Esophagus (tissue), 2 donors: ENCODE measurements at regions not wholly inside any gene's neighbourhood (a gene's known extent, or its start where the extent isn't known, plus 50 kb on each side); places are given as distances from the start of the nearest gene placed in this dataset.

Source experiments
- H3K27ac ChIP-seq, 2 donors: one replicate each; pipeline ENCODE4 v1.5.1; 2013; ENCODE audit warnings: low read depth in 2 of 2, mild to moderate bottlenecking in 2 of 2, inconsistent platforms in 1 of 2, low read length in 1 of 2, moderate library complexity in 1 of 2
- H3K27me3 ChIP-seq, 2 donors: one replicate each; pipeline ENCODE4 v1.6.1; 2013; ENCODE audit warnings: low read length in 2 of 2, control low read depth in 1 of 2, mild to moderate bottlenecking in 1 of 2; ENCODE audit not compliant: insufficient read depth in 2 of 2, control insufficient read depth in 1 of 2
- H3K36me3 ChIP-seq, 2 donors: one replicate each; pipeline ENCODE4 v1.6.1; 2013; ENCODE audit warnings: low read length in 1 of 2; ENCODE audit not compliant: control insufficient read depth in 2 of 2, insufficient read depth in 2 of 2
- H3K4me1 ChIP-seq, 2 donors: one replicate each; pipeline ENCODE4 v1.6.1; 2013; ENCODE audit warnings: low read length in 1 of 2; ENCODE audit not compliant: control insufficient read depth in 2 of 2, insufficient read depth in 2 of 2
- H3K4me3 ChIP-seq, 2 donors: one replicate each; pipeline ENCODE4 v1.5.1; 2013; ENCODE audit warnings: low read length in 2 of 2, mild to moderate bottlenecking in 2 of 2, low read depth in 1 of 2, moderate library complexity in 1 of 2
- H3K9me3 ChIP-seq, 2 donors: one replicate each; pipeline ENCODE4 v1.6.1; 2013; ENCODE audit warnings: mild to moderate bottlenecking in 2 of 2, low read depth in 1 of 2, low read length in 1 of 2, moderate library complexity in 1 of 2; ENCODE audit not compliant: control insufficient read depth in 2 of 2, insufficient read depth in 1 of 2
- WGBS, 2 donors: extraction: QIAGEN DNeasy Blood & Tissue Kit; methylation state at CpG; one replicate each; pipeline ENCODE4 v1.1.7; 2013; 5-methylcytosine and 5-hydroxymethylcytosine counted together
- donor health status: healthy with polysubstance abuse.
- donor health status: Bipolar disorder and iron deficiency.

DNA sequence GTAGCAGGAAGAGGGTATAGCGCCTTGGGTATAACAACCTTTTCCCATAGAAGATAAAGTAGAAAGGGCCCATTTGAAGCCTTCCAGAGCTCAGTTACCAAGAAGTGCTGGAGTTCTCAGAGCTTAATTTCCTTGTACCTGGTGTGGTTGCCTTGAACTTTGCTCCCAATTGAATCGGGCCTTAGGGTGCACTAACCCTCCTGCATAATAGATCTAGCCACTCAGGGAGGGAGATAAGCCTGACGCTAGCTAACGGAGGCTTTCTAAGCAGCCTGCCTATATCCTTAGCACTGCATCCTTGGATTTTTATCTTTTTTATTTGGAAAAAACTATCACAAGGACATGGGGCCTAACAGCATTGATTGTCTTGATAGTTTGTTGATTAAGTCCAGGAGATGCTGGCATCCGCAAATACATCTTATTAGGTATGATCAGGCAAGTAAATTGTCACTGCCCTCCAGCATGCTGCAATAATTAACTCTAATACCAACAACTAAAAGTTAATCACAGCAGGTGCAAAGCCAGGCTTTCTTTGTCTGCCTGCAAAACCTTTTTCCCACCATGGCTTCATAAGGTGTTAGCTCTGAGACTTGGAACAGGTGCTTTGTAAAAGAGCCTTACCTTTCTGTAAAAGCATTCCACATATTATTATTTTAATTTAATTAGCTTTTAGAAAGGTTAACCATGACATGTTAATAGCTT is 199.4 kb downstream of the SREK1 start:
- no peaks in the 10 kb centered on the region for H3K9me3 ChIP-seq
- H3K27me3 ChIP-seq = peaks cover 0 to 2% of the 10 kb centered on the region in 2 donors
- no peaks in the 10 kb centered on the region for H3K4me1 ChIP-seq
- 73 to 86% methylated on average over 5 of the region's 5 CpGs for WGBS, 2 donors
- no peak overlapping the region for H3K4me3 ChIP-seq
- H3K27ac ChIP-seq = no peak overlapping the region
- H3K36me3 ChIP-seq = no peaks in the 10 kb centered on the region

DNA sequence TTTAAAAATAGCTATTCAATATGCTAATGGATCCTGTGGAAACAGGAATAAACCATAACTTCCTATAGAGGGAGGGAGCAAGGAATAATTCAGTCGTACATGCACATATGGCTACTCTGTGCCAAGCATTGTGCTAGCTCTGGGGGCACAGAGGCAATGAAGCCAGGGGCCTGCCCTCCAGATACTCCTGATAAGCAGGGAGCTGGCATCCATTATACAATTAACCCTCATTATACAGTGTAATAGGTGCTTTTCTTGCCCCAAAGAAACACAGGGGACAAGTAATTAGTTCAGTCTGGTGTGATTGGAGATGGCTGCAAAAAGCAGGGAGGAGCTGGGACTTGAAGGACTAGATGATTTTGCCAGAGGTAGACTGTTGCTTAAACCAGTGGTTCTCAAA is 200.4 kb downstream of the SREK1 start:
- no peaks in the 10 kb centered on the region for H3K4me1 ChIP-seq
- no peak overlapping the region for H3K27ac ChIP-seq
- no peak overlapping the region for H3K4me3 ChIP-seq
- H3K36me3 ChIP-seq = no peaks in the 10 kb centered on the region
- 58 to 67% methylated on average over 1 of the region's 1 CpG for WGBS, 2 donors
- peaks cover 0 to 2% of the 10 kb centered on the region in 2 donors for H3K27me3 ChIP-seq
- no peaks in the 10 kb centered on the region for H3K9me3 ChIP-seq

DNA sequence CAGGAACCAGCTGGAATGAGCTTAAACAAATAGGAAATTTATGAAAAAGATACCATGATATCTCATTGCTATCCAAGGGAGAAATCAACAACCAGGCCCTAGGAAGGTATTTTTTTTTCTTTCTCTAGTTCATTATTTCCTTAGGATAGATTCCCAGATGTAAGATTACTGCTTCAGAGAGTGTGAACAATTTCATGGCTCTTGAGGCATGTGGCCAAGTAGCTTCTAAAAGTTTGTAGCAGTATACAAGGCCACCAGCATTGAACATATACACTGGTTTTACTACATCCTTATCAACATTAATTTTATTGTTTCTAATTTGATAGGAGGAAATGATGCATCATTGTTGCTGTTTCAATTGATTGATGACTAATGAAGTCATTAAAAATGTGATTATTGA is 201.2 kb downstream of the SREK1 start:
- H3K4me3 ChIP-seq = no peak overlapping the region
- no peak overlapping the region for H3K27ac ChIP-seq
- H3K36me3 ChIP-seq = no peaks in the 10 kb centered on the region
- peaks cover 0 to 2% of the 10 kb centered on the region in 2 donors for H3K27me3 ChIP-seq
- no peaks in the 10 kb centered on the region for H3K4me1 ChIP-seq
- no peaks in the 10 kb centered on the region for H3K9me3 ChIP-seq

DNA sequence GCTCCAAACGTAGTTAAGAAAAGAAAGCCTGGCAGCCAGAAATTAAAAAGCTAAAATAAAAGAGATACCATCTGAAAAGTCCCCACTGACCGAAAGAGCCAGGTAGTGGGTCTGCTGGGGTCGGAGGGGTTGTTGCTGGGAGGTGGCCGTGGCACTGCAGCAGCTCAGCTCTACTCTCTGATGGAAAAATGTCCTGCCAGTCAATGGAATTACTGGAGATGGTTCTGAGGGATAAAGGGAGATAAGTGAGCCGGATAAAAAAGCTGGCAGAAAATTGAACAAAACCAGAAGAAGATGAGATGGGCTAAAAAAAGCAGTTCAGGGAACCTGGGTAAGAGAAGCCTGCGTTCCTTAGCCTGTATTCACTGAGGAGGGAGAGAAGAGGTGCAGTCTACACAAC is 202.8 kb downstream of the SREK1 start:
- Histone ChIP-seq H3K4me3 (no peak overlapping the region), H3K36me3 (no peaks in the 10 kb centered on the region), H3K27ac (no peak overlapping the region), H3K9me3 (no peaks in the 10 kb centered on the region), H3K27me3 (peaks cover 0 to 2% of the 10 kb centered on the region in 2 donors), H3K4me1 (no peaks in the 10 kb centered on the region)
- 75 to 77% methylated on average over 6 of the region's 6 CpGs for WGBS, 2 donors

GRCh38 chr5:66348387-66349125 is 204.5 kb downstream of the SREK1 start:
- no peak overlapping the region for H3K27ac ChIP-seq

GRCh38 chr5:66351813-66352212 is 207.7 kb downstream of the SREK1 start:
- no peak overlapping the region for H3K4me3 ChIP-seq
- no peaks in the 10 kb centered on the region for H3K36me3 ChIP-seq
- H3K9me3 ChIP-seq = no peaks in the 10 kb centered on the region
- no peak overlapping the region for H3K27ac ChIP-seq
- H3K27me3 ChIP-seq = peaks cover 0 to 2% of the 10 kb centered on the region in 2 donors
- H3K4me1 ChIP-seq = no peaks in the 10 kb centered on the region
- 76 to 89% methylated on average over 1 of the region's 1 CpG for WGBS, 2 donors

More at GRCh38 chr5:66348387-66349125, 204.5 kb downstream of the SREK1 start:
- Histone ChIP-seq H3K9me3 (no peaks in the 10 kb centered on the region), H3K4me1 (no peaks in the 10 kb centered on the region), H3K4me3 (no peak overlapping the region), H3K36me3 (no peaks in the 10 kb centered on the region), H3K27me3 (peaks cover 0 to 2% of the 10 kb centered on the region in 2 donors)
- WGBS, 2 donors = 76 to 81% methylated on average over 4 of the region's 4 CpGs

DNA sequence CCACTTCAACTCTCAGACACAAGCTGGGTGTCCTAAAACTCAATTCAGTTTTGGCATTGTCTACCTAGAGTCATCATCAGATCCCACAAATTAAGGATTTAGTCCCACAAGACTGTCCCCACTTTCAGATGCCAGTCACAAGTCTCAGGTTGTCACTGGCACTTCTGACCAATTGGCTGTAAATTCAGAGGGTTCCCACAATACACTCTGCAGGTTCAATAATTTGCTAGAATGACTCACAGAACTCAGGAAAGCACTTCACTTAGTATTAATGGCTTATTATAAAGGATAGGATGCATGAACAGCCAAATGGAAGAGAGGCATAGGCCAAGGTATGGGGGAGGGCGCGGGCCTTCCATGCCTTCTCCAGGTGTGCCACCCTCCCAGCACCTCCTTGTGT is 209.1 kb downstream of the SREK1 start:
- no peak overlapping the region for H3K27ac ChIP-seq
- 95 to 99% methylated on average over 2 of the region's 2 CpGs for WGBS, 2 donors
- no peaks in the 10 kb centered on the region for H3K9me3 ChIP-seq
- no peaks in the 10 kb centered on the region for H3K36me3 ChIP-seq
- no peaks in the 10 kb centered on the region for H3K27me3 ChIP-seq
- no peak overlapping the region for H3K4me3 ChIP-seq
- no peaks in the 10 kb centered on the region for H3K4me1 ChIP-seq

GRCh38 chr5:66354422-66354821 is 210.3 kb downstream of the SREK1 start:
- H3K27ac ChIP-seq = no peak overlapping the region
- no peaks in the 10 kb centered on the region for H3K27me3 ChIP-seq
- no peaks in the 10 kb centered on the region for H3K9me3 ChIP-seq
- 45 to 47% methylated on average over 2 of the region's 2 CpGs for WGBS, 2 donors
- H3K4me3 ChIP-seq = no peak overlapping the region
- H3K4me1 ChIP-seq = no peaks in the 10 kb centered on the region
- no peaks in the 10 kb centered on the region for H3K36me3 ChIP-seq

DNA sequence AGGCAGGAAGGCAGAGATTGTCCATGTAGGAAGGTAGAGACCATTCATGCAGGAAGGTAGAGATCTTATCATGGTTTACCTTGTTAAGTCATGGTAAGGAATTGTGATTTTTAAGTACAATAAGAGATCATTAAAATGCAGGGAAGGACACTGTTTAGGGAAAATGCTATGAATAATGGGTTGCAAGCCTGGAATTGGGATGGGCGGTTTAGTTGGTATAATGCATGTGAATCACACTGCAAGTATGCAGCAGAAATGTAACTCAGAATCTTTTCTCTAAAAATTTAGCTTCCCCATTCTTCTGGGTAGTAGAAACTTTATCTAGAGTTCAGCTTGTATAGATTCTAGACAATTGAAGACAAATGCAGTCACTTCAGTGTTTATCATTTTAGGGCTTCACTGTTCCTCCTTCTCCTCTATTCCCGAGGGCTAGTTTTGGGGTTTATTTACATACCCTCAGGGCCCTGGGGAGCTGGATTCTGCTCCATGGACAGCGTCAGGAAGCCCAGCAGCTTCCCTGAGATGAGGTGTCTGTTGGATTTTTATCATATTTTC is 212.0 kb downstream of the SREK1 start:
- Histone ChIP-seq H3K4me1 (no peaks in the 10 kb centered on the region), H3K9me3 (no peaks in the 10 kb centered on the region), H3K4me3 (no peak overlapping the region), H3K36me3 (no peaks in the 10 kb centered on the region), H3K27me3 (no peaks in the 10 kb centered on the region), H3K27ac (no peak overlapping the region)
- 57 to 62% methylated on average over 3 of the region's 3 CpGs for WGBS, 2 donors
